ENCODE measurements at regions not wholly inside any gene's neighbourhood (a gene's known extent, or its start where the extent isn't known, plus 50 kb on each side); places are given as distances from the start of the nearest gene placed in this dataset.

DNA sequence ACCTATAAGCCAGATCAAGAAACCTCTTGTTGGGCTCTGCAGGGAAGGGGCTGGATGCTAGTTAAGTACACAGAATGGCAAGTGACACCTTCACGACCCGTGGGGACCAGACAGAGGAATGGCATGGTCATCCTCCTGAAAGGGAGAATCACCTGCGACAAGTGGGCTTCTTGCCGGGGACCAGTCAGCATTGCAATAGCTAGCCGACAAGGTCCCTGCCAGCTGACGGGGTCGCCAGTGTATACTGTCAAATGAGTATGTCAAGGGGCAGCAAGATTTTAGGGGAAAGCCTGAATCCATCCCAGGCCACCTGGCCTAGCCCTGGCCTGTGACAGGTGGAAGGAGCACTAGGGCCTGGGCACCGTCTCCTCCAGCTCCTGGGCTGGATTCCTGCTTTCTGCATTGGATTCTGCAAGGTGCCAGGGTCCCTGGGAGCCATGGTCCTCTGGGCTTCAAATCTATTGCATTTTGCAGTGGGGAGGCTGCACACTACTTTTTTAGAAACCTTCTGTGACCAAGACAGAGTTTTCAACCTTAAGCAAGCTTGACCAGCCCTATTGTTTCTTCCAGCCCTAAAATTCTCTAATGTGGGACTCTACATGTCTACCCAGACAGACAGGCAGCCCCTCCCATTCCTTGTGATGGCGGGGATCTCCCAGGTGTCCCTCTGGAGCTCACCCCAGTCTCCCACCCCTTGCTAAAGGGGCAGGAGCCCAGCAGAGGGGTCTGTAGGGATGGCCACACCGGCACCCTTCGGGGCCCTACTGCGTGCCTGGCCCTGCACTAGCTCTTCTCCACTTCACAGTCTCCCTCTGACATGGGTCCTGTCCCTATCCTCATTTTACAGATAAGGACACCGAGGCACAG is 178.5 kb downstream of the GLI2 start:
- in situ Hi-C loops (cut with MboI; ENCODE audit: low sequenced_read_pairs), result no loop called here

DNA sequence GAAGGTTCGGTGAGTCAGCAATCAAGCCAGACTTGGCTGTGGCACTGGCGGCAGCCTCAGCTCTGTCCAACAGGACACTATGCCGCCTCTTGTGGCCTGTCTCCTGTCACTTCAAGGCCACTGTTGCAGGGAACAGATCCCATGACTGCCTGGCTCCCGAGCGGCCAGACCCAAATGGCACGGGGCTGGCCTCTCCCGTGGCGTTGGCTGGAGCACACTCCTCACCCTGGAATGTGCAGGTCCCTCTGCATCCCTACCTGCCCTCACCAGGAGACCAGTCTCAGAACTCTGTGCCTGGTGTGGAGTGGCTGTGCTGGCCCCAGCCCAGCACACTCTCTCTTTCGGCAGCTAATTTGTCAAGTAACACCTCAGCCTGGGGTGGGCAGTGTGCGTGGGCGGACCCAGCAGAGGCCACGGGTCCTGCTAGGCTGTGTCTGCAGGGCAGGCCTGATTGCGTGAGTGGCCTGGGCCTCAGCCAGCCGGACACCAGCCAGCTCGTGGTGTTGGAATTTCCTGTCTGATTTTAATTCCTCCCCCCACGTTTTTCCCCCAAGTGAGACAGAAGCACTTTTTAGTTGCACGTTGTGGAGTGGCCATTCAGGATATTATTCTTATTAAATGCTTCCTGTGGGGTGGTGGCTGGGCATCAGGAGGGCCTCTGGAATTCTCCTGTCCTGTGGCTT is 179.3 kb downstream of the GLI2 start:
- in situ Hi-C loops (cut with MboI; ENCODE audit: low sequenced_read_pairs), result no loop called here

DNA sequence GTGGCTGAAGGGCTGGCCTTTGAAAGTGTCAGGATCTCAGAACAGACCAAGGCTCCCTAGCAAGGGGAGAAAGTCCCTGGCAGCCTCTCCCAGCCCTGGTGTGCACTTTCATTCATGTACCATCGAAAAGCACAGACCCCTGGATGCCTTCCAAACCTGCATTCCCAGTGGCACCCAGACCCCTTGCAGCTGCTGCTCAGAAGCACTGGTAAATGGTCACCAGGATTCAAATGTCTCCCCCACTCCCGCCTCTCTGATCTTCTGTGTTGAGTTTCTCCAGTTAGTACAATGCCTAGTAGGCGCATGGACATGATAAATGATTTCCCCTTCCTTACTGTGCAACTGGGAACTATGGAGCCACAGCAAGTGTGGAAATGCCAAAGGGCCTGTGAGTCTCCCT is 180.0 kb downstream of the GLI2 start:
- in situ Hi-C loops (cut with MboI; ENCODE audit: low sequenced_read_pairs), result no loop called here

GRCh38 chr2:120916446-120916845 is 180.8 kb downstream of the GLI2 start:
- in situ Hi-C loops (cut with MboI; ENCODE audit: low sequenced_read_pairs), result no loop called here

DNA sequence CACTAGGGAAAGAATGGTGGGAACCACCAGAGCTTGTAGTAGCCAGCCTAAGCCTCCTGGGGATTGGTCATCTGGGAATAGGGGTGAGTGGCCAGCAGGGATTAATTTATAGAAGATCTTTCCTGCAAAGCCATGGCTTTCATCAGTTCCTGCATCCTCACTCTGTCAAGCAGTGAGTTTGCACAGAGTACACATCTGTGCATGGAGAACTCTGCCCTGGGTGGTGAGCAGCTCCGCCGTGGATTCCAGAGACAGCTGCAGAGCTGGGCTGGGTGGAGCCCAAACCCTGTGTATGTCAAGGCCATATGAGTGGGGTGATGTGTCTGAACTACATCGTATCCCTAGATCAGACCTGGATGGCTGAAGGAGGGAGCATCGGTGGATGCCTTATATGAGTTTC is 182.2 kb downstream of the GLI2 start:
- in situ Hi-C loops (cut with MboI; ENCODE audit: low sequenced_read_pairs), result no loop called here

- in situ Hi-C loops (cut with MboI; ENCODE audit: low sequenced_read_pairs), result no loop called here
Observed at GRCh38 chr2:120919216-120919615, 183.5 kb downstream of the GLI2 start.

- in situ Hi-C loops (cut with MboI; ENCODE audit: low sequenced_read_pairs), result no loop called here
Observed at GRCh38 chr2:120919771-120920453, 184.2 kb downstream of the GLI2 start.

DNA sequence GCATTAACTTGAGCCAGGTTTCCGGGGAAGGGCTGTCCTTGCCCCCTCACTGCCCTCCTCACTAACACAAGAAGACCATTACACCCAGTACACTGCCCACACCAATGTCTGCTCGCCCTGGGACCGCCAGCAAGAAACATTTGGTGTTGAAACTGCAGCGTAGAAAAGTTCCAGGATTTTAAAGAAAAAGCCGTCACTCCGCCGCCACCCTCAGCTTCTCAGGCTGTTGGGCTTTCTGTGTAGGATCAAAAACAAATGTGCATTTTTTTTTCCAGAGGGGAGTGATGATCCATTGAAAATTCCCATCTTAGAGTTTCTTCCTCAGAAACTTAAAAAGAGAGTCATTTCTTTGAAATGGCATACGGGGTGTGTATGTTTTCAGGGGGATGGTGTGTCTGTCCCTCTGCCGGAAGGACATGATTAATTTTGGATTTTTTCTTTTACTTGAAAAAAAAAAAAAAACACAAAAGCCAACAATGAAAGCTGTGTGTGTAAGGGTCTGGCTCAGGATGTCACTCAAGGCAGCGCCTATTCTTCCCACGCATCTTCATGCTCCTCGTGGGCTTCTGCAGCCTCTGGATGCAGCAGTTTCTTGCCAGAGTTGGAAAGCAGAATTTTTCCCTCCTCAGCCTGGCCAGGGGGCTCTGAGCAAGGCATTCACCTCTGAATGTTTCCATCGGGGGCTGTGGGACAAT is 184.9 kb downstream of the GLI2 start:
- in situ Hi-C loops (cut with MboI; ENCODE audit: low sequenced_read_pairs), result no loop called here

DNA sequence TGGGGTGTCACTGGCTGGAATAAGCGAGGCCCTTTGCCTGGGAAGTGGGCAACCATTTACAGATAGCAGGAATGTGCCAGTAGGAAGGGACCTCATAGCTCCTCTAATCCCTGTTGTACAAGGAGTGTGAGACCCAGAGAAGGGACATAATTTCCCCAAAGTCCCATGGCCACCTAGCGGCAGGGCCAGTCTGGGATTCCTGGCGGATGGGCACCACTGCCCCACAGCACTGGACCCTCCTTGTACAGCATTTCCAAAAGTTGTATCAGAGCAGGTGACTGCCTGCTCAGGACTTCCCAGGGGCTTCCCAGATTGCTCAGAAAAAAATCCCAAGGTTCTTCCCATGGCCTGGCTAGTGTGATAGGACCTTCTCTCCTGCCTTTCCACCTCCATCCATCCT is 185.8 kb downstream of the GLI2 start:
- in situ Hi-C loops (cut with MboI; ENCODE audit: low sequenced_read_pairs), result no loop called here

GRCh38 chr2:120922571-120923332 is 187.1 kb downstream of the GLI2 start:
- in situ Hi-C loops (cut with MboI; ENCODE audit: low sequenced_read_pairs), result no loop called here

DNA sequence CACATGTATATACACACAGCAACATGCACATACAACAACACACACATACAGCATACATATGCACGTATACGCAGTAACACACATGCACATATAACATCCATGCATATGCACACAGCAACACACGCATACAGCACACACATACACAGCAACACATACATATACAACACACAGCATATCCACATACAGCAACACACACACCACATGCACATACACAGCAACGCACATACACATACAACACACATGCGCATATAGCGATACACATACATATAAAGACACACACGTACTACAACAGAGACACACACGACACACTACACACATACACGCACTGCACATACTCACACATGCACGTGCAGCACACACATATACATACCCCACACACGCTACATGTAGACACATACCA is 187.8 kb downstream of the GLI2 start:
- in situ Hi-C loops (cut with MboI; ENCODE audit: low sequenced_read_pairs), result no loop called here

- in situ Hi-C loops (cut with MboI; ENCODE audit: low sequenced_read_pairs), result no loop called here
Observed at GRCh38 chr2:120924924-120925323, 189.3 kb downstream of the GLI2 start.

- in situ Hi-C loops (cut with MboI; ENCODE audit: low sequenced_read_pairs), result no loop called here
Observed at GRCh38 chr2:120926463-120927264, 191.0 kb downstream of the GLI2 start.

DNA sequence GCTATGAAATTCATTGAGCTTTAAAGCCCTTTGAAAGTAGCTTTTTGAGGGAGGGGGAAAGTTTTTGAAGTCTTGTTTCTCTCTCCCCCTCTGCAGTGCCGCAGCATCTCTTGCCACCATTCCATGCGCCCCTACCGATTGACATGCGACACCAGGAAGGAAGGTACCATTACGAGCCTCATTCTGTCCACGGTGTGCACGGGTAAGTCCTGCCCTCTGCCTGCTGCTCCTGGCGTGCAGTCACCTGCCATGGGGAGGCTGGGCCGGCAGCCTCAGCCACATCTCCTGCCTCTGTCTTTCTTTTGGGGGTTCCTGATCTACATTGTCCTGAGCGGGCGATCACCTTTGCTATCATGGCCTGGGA is 191.6 kb downstream of the GLI2 start:
- in situ Hi-C loops (cut with MboI; ENCODE audit: low sequenced_read_pairs), result no loop called here

GRCh38 chr2:120929829-120930228 is 194.2 kb downstream of the GLI2 start:
- in situ Hi-C loops (cut with MboI; ENCODE audit: low sequenced_read_pairs), result no loop called here

GRCh38 chr2:120930236-120930635 is 194.6 kb downstream of the GLI2 start:
- in situ Hi-C loops (cut with MboI; ENCODE audit: low sequenced_read_pairs), result no loop called here

GRCh38 chr2:120930864-120931263 is 195.2 kb downstream of the GLI2 start:
- in situ Hi-C loops (cut with MboI; ENCODE audit: low sequenced_read_pairs), result no loop called here

- in situ Hi-C loops (cut with MboI; ENCODE audit: low sequenced_read_pairs), result no loop called here
Observed at GRCh38 chr2:120932472-120932871, 196.8 kb downstream of the GLI2 start.

- in situ Hi-C loops (cut with MboI; ENCODE audit: low sequenced_read_pairs), result no loop called here
Observed at GRCh38 chr2:120932881-120933280, 197.2 kb downstream of the GLI2 start.

Data from HL-60/S4 treated with phorbol 12-myristate 13-acetate at 8.2 ng/mL for 4 days and 3 days (cell line).